ENCODE measurements at regions not wholly inside any gene's neighbourhood (a gene's known extent, or its start where the extent isn't known, plus 50 kb on each side); places are given as distances from the start of the nearest gene placed in this dataset.

DNA sequence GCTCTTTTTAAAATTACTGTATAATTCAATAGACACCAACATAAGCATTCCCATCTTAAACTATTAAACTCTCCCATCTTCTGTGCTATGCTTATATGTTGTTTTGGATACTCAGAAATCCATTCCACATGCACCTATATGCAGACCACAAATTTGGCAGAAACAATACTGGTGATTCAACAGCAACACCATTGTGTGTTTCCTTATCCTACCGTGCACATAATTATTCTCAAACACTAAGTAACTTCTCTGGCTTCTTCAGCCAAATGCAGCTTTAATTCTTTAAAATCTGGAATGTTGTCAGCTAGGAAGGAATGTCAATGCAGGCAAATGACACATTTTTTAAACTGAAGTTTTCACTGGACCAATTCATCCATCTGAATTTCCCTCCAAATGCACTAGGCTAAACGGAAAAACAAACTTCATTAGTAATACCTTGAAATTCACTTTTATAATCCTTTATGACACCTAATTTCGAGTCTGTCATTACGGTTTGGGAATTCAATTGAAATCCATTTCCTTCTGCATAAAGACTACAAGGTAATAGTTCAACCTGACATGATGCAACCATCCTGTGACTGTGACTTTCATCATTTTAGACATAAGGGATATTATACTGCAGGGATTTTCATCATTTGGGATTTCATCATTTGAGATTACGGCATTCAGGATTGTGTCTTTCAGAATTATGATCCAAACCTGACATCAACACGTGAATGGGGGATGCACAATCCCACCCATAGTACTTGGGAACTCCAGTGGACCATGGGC is 308.5 kb downstream of the LTN1 start:
- TF ChIP-seq, protein P1, sequence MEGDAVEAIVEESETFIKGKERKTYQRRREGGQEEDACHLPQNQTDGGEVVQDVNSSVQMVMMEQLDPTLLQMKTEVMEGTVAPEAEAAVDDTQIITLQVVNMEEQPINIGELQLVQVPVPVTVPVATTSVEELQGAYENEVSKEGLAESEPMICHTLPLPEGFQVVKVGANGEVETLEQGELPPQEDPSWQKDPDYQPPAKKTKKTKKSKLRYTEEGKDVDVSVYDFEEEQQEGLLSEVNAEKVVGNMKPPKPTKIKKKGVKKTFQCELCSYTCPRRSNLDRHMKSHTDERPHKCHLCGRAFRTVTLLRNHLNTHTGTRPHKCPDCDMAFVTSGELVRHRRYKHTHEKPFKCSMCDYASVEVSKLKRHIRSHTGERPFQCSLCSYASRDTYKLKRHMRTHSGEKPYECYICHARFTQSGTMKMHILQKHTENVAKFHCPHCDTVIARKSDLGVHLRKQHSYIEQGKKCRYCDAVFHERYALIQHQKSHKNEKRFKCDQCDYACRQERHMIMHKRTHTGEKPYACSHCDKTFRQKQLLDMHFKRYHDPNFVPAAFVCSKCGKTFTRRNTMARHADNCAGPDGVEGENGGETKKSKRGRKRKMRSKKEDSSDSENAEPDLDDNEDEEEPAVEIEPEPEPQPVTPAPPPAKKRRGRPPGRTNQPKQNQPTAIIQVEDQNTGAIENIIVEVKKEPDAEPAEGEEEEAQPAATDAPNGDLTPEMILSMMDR (conservative IDR thresholded peaks at IDR 0.05 in 1 of 2, IDR thresholded peaks at IDR 0.05 in 1 of 2; ENCODE audit: extremely low read depth in 1 of 2, insufficient read depth in 1 of 2, low read depth in 1 of 2, low read length in 2 of 2), result no peak
- no peak for TF ChIP-seq EZH2 (IDR thresholded peaks at IDR 0.05; ENCODE audit: borderline replicate concordance, low read length)
